ENCODE measurements at regions not wholly inside any gene's neighbourhood (a gene's known extent, or its start where the extent isn't known, plus 50 kb on each side); places are given as distances from the start of the nearest gene placed in this dataset.

DNA sequence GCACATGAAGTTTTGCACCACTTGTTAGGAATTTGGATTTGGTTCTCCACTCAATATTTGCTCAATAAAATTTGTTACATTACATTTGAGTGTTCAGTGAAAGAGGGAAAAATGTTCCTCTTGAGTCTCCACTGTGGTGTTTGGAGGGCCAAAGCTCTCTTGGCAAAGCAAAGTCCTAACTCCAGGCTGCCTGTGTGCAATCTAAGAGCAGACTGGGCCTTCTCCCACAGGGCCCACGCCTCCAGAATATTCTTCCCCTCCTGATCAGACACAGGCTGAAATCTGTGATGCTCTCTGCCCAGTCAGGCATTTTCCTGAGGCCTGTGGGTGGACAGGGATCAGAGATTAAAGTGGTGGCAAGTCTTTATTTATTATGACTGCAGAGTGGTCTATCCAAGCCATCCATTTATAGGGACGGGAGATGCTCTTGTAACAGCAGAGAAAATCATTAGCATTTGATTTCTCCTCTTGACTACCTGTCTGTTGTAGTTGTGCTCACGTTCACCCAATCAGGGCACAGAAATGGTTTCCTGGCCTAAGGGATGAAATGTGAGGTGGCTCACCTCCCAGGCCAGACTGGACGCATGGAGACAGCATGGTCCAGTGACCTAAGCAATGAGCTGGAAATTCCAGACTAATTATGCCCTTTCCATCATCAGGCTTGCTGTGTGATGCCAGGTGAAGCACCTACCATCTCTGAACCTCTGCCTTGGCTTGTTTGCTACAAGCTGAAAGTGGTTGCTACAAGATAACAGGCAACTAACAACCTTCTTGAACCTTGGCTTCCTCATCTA is 147.1 kb upstream of the NRBF2 start:
- Mint-ChIP-seq H3K36me3 (ENCODE audit: insufficient read depth, unreplicated experiment) (no peaks in the 10 kb centered on the region), H3K27ac (ENCODE audit: low read depth, unreplicated experiment) (no peak overlapping the region), H3K4me1 (ENCODE audit: insufficient read depth, unreplicated experiment) (peaks cover 6% of the 10 kb centered on the region), H3K9me3 (ENCODE audit: unreplicated experiment) (no peaks in the 10 kb centered on the region), H3K4me3 (ENCODE audit: unreplicated experiment) (no peak overlapping the region), H3K27me3 (ENCODE audit: insufficient read depth, unreplicated experiment) (no peaks in the 10 kb centered on the region)
- POLR2A ChIA-PET, result no interaction called here
- no peak for TF ChIP-seq CTCF (IDR thresholded peaks at IDR 0.05; ENCODE audit: unreplicated experiment)
- CTCF ChIA-PET, result no interaction called here
- DNase-seq (ENCODE audit: unreplicated experiment), result no peak
- no TSS peak for BruUV-seq (replicated peaks)
- intact Hi-C loops (cut with micrococcal nuclease), result no loop called here

DNA sequence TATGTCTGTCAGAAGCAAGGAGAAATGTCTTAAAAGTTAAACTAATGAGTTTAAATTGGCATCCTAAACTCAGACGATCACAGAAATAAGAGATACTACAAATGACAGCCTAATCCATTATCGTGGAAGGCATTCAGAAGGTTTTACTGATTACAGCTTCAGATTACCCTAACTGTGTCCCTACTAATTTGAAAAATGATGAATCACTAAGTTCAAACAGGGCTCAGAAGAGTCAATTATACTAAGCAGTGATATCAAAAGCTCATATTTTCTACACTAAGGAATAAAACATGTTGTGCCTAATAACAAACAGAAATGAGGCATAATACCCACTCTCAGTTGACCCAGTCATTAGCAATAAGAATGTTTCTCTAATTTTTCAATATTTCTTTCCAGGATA is 152.0 kb upstream of the NRBF2 start:
- no peak overlapping the region for H3K4me3 Mint-ChIP-seq (ENCODE audit: unreplicated experiment)
- intact Hi-C loops (cut with micrococcal nuclease), result no loop called here
- no peaks in the 10 kb centered on the region for H3K27me3 Mint-ChIP-seq (ENCODE audit: insufficient read depth, unreplicated experiment)
- no peak overlapping the region for H3K27ac Mint-ChIP-seq (ENCODE audit: low read depth, unreplicated experiment)
- POLR2A ChIA-PET, result no interaction called here
- no peak for TF ChIP-seq CTCF (IDR thresholded peaks at IDR 0.05; ENCODE audit: unreplicated experiment)
- CTCF ChIA-PET, result no interaction called here
- H3K9me3 Mint-ChIP-seq (ENCODE audit: unreplicated experiment), result no peaks in the 10 kb centered on the region
- no peaks in the 10 kb centered on the region for H3K4me1 Mint-ChIP-seq (ENCODE audit: insufficient read depth, unreplicated experiment)
- no peak for DNase-seq (ENCODE audit: unreplicated experiment)
- no TSS peak for BruUV-seq (replicated peaks)
- no peaks in the 10 kb centered on the region for H3K36me3 Mint-ChIP-seq (ENCODE audit: insufficient read depth, unreplicated experiment)

DNA sequence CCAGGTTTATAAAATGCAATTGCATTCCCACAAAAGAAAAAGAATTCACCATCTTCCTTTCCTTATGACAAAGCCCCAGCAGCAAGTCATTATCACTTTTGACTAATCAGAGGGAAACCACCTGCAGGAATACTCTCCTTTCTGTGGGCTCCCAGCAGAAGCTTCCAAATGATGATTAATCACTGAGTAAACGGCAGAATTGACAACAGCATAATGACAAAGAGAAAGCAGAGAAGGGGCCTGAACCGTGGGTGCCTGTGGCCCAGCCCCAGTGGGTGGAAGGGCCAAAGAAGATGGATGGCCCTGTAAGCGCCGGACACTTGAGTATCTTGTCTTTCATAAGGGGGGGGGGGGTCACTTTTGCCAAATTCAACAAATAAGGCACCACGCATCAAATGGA is 152.4 kb upstream of the NRBF2 start:
- Mint-ChIP-seq H3K4me3 (ENCODE audit: unreplicated experiment) (no peak overlapping the region), H3K4me1 (ENCODE audit: insufficient read depth, unreplicated experiment) (no peaks in the 10 kb centered on the region), H3K36me3 (ENCODE audit: insufficient read depth, unreplicated experiment) (no peaks in the 10 kb centered on the region), H3K27ac (ENCODE audit: low read depth, unreplicated experiment) (no peak overlapping the region), H3K27me3 (ENCODE audit: insufficient read depth, unreplicated experiment) (no peaks in the 10 kb centered on the region), H3K9me3 (ENCODE audit: unreplicated experiment) (no peaks in the 10 kb centered on the region)
- no TSS peak for BruUV-seq (replicated peaks)
- ChIA-PET POLR2A (no interaction called here), CTCF (interaction anchor here (0.6 kb wide), 1 partner anchor 24 kb away, joined by 3 read pairs; no protein-coding TSS in a partner anchor)
- intact Hi-C loops (cut with micrococcal nuclease), result no loop called here
- peak; percentile 11 for DNase-seq (ENCODE audit: unreplicated experiment)
- TF ChIP-seq CTCF (IDR thresholded peaks at IDR 0.05; ENCODE audit: unreplicated experiment), result no peak

GRCh38 chr10:62979921-62980320 is 153.2 kb upstream of the NRBF2 start:
- BruUV-seq (replicated peaks), result no TSS peak
- no peaks in the 10 kb centered on the region for H3K27me3 Mint-ChIP-seq (ENCODE audit: insufficient read depth, unreplicated experiment)

More at GRCh38 chr10:62979921-62980320, 153.2 kb upstream of the NRBF2 start:
- intact Hi-C loops (cut with micrococcal nuclease), result no loop called here
- Mint-ChIP-seq H3K4me1 (ENCODE audit: insufficient read depth, unreplicated experiment) (no peaks in the 10 kb centered on the region), H3K9me3 (ENCODE audit: unreplicated experiment) (peaks cover 6% of the 10 kb centered on the region), H3K36me3 (ENCODE audit: insufficient read depth, unreplicated experiment) (no peaks in the 10 kb centered on the region), H3K27ac (ENCODE audit: low read depth, unreplicated experiment) (no peak overlapping the region), H3K4me3 (ENCODE audit: unreplicated experiment) (no peak overlapping the region)
- ChIA-PET POLR2A (no interaction called here), CTCF (no interaction called here)
- DNase-seq (ENCODE audit: unreplicated experiment), result no peak
- no peak for TF ChIP-seq CTCF (IDR thresholded peaks at IDR 0.05; ENCODE audit: unreplicated experiment)

All from MCF 10A (cell line).